Activated CD8-positive, alpha-beta memory T cell treated with anti-CD3 and anti-CD28 coated beads for 48 hours (primary cell): ENCODE measurements at regions not wholly inside any gene's neighbourhood (a gene's known extent, or its start where the extent isn't known, plus 50 kb on each side); places are given as distances from the start of the nearest gene placed in this dataset.
"Not testable (repeated sequence)": the region's sequence is repeated elsewhere in the genome, so short reads cannot be mapped to it uniquely, and the experiment has no call there.

ENCODE experiments used
- DNase-seq, 3 experiments: peaks; one replicate each; pipeline ENCODE4 v3.0.0-alpha.2; 2020; ENCODE audit warnings: low read depth in 2 of 3, low spot score in 2 of 3

GRCh38 chr4:43607400-43607799 lies 714.9 kb downstream of the GRXCR1 start:
- no peak for DNase-seq

- no peak for DNase-seq
Observed at GRCh38 chr4:43607827-43608461, 715.4 kb downstream of the GRXCR1 start.

GRCh38 chr4:43619219-43619618 lies 726.7 kb downstream of the GRXCR1 start:
- DNase-seq = no peak

DNA sequence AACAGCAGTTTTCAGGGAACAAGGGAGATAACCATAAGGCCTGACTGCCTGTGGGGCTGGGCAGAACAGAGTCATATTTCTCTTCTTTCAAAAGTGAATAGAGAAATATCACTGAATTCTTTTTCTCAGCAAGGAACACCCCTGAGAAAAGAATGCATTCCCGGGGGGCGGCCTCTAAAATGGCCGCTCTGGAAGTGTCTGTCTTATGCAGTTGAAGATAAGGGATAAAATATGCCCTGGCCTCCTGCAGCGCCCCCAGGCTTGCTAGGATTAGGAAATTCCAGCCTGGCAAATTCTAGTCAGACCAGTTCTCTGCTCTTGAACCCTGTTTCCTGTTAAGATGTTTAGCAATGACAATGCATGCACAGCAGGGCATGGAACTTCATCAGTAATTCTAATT lies 745.4 kb downstream of the GRXCR1 start:
- DNase-seq = not testable (repeated sequence)

DNA sequence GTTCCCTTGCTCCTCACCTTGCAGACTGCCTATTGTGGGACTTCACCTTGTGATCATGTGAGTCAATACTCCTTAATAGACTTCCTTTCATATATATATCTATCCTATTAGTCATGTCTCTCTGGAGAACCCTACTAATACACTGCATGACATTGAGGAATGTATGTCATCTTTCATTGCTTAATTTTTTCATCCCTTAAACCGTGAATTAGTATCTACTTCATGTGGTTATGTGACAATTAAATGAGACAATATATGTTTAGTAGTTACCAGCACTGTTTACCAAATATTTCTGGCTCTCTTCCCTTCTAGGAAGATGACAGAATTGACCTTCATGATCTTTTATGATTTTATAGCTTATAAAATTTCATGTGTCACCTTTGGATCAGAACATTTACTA lies 759.5 kb downstream of the GRXCR1 start:
- DNase-seq = no peak

GRCh38 chr4:43659547-43659946 lies 767.0 kb downstream of the GRXCR1 start:
- not testable (repeated sequence) for DNase-seq

- DNase-seq = not testable (repeated sequence)
Observed at GRCh38 chr4:43672265-43672885, 776.2 kb downstream of the KCTD8 start.

DNA sequence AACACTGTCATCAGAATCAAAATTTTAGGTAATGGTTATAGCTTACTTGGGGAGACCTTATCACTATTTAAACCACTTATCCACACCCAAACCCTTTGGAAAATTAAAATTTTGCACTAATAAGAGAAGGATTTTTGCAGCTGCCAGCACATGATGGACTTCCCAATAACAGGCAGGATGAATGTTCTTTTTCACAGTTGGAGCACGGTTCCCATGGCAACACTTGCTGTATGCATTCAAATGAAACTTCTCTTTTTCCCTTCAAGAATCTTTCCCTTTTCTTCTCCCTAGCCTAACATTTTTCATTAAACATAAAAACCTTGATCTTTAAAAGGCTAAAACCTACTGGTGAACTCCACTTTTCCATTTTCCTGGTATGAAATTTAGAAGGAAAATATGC lies 768.2 kb downstream of the KCTD8 start:
- DNase-seq = no peak

DNA sequence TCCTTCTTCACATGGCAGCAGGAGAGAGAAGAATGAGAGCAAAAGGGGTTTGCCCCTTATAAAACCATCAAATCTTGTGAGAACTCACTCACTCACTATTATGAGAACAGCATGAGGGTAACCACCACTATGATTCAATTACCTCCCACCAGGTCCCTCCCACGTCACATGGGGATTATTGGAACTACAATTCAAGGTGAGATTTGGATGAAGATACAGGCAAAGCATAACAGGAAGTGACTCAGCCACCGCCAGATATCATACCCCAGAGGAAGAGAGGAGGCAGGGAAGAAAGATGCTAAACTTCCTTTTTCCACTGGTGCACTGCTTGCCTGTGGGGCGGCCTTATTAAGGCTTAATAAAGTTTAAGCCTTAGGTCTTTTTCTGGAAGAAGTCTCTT lies 766.1 kb downstream of the KCTD8 start:
- no peak for DNase-seq

DNA sequence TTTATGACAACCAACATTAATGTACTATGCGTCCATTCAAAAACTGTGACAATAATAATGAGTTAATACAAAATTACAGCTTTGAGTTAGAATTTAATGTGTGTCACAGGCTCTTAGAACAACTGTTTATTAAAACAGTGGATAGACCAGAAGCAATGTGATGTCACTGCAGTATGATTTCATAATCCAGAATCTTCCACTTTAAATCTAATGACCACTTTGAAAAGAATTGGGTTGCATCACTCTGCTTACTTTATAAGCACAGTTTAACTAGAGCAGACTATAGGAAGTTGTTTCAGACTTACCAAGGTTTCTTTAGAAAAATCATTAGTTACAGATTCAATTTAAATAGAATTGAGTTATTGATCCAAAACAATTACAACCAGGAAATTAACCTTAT lies 758.5 kb downstream of the KCTD8 start:
- DNase-seq = no peak

DNA sequence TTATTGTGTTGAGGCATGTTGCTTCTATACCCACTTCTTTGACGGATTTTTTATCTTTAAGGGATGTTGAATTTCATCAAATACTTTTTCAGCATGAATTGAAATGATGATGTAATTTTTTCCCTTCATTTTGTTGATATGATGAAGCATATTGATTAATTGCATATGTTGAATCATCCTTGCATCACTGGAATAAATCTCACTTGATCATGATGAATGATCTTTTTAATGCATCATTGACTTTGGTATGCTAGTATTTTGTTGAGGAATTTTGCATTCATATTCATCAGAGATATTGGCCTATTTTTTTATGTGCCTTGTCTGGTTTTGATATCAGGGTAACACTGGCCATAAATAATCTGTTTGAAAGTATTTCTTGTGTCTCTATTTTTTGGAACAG lies 754.7 kb downstream of the KCTD8 start:
- no peak for DNase-seq

- no peak for DNase-seq
Observed at GRCh38 chr4:43709443-43709842, 739.2 kb downstream of the KCTD8 start.

DNA sequence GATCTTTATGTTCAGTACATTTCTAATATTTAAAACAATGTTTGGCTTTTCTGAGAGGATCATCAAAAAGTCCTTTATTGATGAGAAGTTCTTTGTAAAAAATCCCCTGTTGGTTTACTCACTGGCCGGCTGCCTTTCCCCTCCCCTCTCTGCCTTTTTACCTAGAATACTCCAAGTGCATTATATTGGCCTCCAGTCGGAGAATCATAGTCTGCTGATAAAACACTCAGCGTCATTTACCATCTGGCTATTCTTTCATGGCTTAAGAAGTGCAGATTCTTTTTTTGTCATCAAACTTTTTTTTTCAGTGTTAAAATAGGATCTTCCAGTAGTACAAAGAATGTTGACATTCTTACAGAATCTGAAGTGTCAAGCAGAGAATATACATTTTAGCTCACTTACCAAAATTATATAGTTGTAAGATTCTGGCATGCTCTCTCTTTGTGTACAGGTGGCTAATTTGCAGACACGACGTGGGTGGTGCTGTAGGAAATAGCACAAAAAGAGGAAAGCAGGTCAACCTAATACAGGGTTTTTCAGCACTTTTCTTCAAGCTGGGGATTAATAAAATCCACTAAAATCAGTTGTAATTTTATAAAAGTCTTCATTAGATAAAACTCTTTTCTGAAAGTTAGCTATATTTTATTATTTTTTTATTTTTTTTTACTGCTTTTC lies 731.8 kb downstream of the KCTD8 start:
- DNase-seq = no peak

GRCh38 chr4:43718369-43718768 lies 730.2 kb downstream of the KCTD8 start:
- no peak for DNase-seq

GRCh38 chr4:43732829-43733426 lies 715.7 kb downstream of the KCTD8 start:
- no peak for DNase-seq

DNA sequence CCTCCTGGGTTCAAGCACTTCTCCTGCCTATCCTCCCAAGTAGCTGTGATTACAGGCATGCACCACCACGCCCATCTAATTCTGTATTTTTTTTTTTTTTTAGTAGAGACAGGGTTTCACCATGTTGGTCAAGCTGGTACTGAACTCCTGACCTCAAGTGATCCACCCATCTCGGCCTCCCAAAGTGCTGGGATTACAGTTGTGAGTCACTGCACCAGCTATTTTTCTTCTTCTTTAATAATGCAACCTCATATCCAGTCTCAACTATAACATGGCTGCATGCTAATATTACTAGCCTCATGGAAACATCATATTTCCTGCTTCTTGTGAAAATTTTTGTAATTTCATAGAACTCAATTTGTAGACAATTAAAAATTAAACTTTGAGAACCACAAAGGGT lies 706.5 kb downstream of the KCTD8 start:
- no peak for DNase-seq

- DNase-seq = no peak
Observed at GRCh38 chr4:43754566-43754965, 694.0 kb downstream of the KCTD8 start.

GRCh38 chr4:43757147-43757546 lies 691.5 kb downstream of the KCTD8 start:
- DNase-seq = no peak

DNA sequence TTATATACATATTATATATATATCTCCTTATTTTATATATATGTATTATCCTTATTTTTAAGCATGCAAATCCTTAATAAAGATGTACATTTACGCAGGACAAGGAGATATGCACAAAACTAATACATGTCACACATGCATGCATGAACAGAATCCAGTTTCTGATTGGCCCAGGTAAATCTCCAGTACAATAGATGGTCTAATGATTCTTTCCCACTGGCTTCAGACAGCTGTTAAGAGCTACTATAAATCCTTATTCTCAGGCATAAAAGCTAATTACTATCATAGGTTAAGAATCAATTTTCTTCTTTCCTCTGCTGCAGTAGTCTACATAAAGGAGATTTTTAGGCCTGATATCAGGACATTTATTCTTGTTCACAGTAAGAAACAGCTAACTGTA lies 689.8 kb downstream of the KCTD8 start:
- DNase-seq = no peak

DNA sequence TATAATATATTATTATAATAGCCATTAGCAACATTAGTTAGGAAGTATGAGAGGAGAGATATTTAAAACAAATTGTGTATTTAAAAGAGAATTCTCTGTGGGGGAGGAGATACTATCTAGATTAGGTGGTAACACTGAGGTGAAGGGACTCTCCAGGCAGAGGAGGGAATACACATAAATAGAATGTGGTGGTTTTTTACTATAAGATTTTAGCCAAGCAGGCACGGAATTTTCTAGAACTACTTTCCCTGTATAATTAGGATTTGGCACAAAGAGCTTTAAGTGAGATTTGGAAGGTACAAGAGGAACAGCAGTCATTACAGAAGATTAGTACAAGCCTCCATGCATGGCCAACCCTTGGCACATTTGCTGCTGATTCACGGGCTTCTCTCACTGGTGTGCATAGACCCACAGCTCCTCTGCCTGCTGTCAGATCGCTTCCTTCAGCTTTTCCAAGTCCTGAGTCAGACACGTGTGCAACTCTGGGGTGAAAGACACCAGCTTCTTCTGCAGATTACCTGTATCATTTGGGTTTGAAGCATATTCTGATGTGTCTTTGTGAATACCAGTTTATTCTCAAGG lies 685.5 kb downstream of the KCTD8 start:
- no peak for DNase-seq

DNA sequence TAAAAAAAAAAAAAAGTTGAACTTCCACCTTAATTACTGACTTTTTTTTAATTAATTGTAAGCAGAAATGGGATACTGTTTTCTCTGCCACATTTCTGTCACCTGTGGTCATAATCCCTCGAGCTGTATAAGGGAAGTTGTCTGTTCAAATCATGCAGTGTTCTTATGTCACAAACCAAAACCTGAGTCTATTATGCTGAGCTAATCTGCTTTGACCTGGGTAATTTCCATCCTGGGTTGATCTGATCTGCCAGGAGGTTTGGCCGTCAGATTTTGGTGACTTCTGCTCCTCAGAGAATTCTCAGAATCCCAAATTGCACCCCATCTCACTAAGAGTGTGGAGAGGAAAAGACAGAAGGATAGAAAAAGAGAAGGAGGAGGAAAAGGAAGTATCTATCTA lies 683.1 kb downstream of the KCTD8 start:
- no peak for DNase-seq

GRCh38 chr4:43766648-43767047 lies 682.0 kb downstream of the KCTD8 start:
- no peak for DNase-seq
